GM18907 (cell line): ENCODE measurements at regions not wholly inside any gene's neighbourhood (a gene's known extent, or its start where the extent isn't known, plus 50 kb on each side); places are given as distances from the start of the nearest gene placed in this dataset.

Experiments
- ATAC-seq: cut with Tn5 transposase; IDR thresholded peaks from one replicate; pipeline ENCODE4 v1.9.1; 2021; ENCODE audit warnings: mild to moderate bottlenecking, moderate library complexity; ENCODE audit not compliant: unreplicated experiment

- ATAC-seq = no peak
These were observed 130.4 kb upstream of the PDE1C start for GRCh38 chr7:32200646-32201045.

DNA sequence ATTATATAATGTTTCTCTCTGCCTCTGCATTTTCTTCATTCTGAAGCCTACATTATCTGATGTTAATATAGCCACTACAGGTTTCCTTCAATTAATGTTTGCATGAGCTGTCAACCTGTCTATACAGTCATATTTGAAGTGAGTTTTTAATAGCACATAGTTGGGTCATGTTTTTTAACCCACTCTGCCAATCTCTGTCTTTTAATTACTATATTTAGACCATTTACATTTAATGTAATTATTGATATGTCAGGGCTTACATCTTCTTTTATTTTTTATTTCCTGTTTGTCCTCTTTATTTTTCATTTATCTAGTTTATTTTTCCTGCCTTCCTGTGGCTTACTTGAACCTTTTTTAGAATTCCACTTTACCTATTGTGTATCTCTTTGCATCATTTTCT is 124.3 kb upstream of the PDE1C start:
- ATAC-seq = no peak

DNA sequence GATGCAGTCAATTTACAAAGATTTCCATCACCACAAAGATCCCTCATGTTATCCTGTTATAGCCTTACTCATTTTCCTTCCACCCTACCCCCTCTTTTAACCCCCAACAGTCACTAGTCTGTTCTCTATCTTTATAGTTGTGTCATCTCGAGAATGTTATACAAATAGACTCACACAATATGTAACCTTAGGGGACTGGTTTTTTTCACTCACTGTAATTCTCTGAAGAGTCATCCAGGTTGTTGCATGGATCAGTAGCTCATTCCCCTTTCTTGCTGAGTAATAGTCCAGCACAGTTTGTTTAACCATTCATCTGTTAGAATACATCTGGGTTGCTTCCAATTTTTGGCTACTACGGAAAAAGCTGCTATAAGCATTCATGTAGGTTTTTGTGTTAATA is 121.1 kb upstream of the PDE1C start:
- ATAC-seq = no peak

- no peak for ATAC-seq
These were observed 109.4 kb upstream of the PDE1C start for GRCh38 chr7:32179567-32179966.

GRCh38 chr7:32178677-32179366 is 108.6 kb upstream of the PDE1C start:
- no peak for ATAC-seq

GRCh38 chr7:32177232-32177631 is 107.0 kb upstream of the PDE1C start:
- no peak for ATAC-seq

DNA sequence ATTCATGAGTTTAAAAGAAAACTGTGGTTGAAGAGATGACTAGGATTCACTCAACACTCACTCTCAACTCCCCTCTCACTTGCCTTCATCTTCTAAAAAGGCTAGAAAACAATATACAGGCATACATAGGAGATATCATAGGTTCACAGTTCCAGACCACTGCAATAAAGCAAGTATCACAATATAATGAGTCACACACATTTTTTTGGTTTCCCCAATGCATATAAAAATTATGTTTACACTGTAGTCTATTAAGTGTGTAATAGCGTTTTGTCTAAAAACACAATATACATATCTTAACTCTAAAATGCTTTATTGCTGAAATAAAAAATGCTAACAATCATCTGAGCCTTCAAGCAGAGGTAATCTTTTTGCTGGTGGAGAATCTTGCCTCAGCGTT is 104.9 kb upstream of the PDE1C start:
- ATAC-seq = no peak

GRCh38 chr7:32171248-32171647 is 101.0 kb upstream of the PDE1C start:
- ATAC-seq = no peak

GRCh38 chr7:32170838-32171237 is 100.6 kb upstream of the PDE1C start:
- no peak for ATAC-seq

DNA sequence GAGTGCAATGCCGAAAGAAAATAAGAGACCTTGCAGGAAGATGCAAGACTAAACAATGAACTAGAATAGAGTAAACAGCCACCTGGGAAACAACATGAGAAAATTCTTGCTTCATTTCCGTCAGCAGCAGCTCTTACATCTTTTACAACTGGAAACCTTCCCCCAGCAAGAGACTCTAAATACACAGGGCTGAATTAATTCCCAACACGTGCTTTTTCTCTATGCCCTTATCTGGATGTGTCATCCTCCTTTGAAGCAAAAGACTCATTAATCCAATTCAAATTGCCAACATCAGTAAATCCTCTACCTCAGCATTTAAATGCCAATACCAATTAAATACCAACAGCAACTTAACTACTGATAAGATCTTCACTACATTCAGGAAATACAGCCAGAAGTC is 99.0 kb upstream of the PDE1C start:
- no peak for ATAC-seq

- ATAC-seq = no peak
These were observed 97.6 kb upstream of the PDE1C start for GRCh38 chr7:32167815-32168214.

GRCh38 chr7:32167256-32167655 is 97.0 kb upstream of the PDE1C start:
- ATAC-seq = no peak

- no peak for ATAC-seq
These were observed 94.3 kb upstream of the PDE1C start for GRCh38 chr7:32164341-32164996.

DNA sequence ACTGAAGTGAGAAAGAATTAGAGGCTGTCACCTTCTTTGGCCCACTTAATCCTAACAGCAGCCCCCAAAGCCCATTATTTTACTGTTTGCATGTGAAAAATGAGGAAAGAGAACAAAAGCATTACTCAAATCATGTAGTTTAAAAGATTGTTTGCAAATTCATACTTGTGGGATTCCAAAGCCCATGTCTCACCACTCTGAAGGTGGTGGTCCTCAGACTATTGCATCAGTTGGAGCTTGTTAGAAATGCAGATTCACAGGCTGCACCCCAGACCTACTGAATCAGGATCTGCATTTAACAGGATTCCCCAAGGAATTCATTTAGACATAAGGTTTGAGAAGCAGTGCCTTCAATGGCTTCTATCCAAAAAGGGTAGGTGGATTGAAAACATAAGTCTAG is 93.7 kb upstream of the PDE1C start:
- no peak for ATAC-seq

DNA sequence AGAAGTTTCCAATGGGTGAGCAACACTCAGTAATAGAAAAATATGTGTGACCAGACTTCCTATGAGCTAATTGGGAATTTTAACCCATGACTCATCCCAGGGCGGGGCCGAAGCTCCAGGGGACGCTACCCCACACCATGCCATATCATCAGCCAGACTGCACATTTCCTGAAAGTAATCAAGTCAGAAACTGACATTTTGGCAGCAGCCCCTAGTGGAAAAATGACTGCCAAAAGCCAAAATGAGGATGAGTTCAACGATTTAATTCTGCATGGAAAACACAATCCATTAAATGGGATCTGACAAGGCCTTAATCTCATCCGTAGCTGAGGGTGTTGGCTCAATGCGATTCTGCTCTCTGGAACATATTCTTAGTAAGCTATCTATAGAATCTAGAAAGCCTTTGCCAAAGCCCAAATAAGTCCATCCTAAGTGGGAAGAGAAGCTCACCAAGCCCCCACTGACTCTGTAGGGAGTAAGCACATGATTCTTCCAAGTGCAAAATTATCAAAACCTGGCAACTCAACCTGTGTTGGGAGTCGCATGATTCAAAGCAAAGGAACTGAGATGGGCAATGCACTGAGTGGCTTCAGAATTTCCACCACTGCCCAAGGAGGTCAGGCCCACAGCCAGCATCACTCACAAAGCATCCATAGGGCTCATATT is 93.1 kb upstream of the PDE1C start:
- ATAC-seq = no peak

GRCh38 chr7:32161708-32162107 is 91.5 kb upstream of the PDE1C start:
- no peak for ATAC-seq

GRCh38 chr7:32158751-32159745 is 88.8 kb upstream of the PDE1C start:
- no peak for ATAC-seq

DNA sequence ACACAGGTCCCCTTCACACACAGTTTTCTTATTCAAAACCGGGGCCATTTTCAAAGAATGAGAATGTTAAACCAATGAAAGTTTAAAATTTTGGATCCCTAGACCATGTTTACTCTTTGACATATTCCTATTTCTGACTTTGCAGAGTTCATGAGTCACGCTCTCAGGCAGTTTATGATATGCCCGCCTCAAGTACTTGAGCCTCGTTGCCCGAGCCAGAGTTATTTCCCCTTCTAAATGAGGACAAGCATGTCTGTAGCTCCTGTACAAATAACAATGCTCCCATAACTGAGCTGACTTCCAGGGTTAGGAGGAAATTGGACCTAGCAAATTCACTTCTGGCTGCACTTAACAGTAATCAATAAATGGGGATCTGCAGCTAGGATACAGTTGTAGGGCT is 87.9 kb upstream of the PDE1C start:
- no peak for ATAC-seq

DNA sequence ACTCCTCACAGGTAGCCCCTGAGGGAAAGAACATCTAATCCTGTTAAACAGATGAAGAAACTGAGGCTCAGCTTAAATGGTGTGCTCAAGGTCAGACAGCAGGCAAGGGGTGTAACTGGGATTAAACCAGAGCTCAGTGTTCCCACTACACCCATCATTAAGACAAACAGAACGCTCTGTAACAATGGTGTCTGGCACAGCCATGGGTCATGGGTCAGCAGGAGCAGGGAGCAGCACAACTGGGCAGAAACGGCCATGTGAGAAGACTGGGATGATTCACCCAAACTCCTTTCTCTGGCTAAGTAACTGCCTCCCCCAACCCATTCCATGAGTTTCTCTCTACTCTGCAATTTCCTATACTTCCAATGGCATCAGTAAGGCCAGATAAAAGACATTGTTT is 85.5 kb upstream of the PDE1C start:
- ATAC-seq = no peak

DNA sequence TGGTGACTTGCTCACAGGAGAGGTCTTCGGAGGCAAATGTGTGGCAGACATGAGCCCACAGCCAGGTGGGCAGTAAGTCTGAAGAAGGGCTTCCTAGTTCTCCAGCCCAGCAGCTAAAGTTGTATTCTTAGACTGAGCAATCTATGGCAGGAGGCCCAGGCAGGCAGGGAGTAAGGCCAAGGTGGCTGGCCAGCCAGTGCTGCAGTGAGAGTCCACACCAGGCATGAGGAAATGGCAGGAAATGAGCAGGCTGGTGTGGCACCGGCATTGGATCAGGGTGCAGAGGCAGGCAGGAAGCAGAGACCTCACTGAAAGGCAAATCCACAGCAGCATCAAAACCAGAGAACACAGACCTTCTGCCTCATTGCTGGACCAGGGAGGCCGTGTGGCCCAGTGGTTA is 84.6 kb upstream of the PDE1C start:
- ATAC-seq = no peak

DNA sequence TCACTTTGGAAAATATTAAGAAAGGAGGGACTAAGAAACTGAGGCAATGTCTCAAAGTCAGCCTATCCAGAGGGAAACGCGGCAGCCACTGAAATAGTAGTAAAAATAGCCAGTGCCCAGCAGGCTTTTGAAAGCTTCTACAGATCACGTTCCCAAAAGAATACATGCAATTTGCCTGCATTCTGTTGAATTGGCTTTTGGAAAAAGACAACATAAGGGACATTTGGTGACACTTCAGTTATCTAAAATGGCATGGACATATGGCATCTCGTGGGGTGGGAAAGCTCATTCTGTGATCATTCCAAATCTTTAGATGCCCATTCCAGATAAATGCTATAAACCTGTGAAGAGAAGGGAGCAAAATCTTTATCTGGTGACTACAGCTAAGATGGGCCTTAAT is 82.8 kb upstream of the PDE1C start:
- ATAC-seq = no peak
